HuH-7.5 (cell line): ENCODE measurements at regions not wholly inside any gene's neighbourhood (a gene's known extent, or its start where the extent isn't known, plus 50 kb on each side); places are given as distances from the start of the nearest gene placed in this dataset.

Experiments used
- DNase-seq: peaks from one replicate; pipeline ENCODE4 v3.0.0; 2011; ENCODE audit warnings: low spot score

DNA sequence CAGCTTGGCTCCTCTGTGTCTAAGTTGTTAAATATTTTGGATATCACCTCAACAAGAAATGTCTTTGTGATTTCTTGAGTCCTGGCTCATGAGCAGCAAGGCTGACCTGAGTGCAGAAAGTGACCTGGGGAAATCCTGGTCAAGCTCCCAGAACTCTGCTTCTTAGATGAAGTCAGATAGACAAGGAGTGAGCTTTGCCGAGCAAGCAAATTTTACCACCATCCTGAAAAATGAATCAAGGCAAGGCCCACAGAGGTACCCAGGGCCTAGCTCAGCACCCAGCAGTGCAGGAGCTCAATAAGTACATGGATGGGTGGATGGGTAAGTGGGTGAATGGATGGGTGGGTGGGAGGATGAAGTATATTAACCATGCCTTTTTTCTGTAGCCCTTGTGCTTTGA is 291.8 kb downstream of the UACA start:
- DNase-seq, result no peak

GRCh38 chr15:70470556-70471191 is 292.7 kb downstream of the UACA start:
- no peak for DNase-seq

DNA sequence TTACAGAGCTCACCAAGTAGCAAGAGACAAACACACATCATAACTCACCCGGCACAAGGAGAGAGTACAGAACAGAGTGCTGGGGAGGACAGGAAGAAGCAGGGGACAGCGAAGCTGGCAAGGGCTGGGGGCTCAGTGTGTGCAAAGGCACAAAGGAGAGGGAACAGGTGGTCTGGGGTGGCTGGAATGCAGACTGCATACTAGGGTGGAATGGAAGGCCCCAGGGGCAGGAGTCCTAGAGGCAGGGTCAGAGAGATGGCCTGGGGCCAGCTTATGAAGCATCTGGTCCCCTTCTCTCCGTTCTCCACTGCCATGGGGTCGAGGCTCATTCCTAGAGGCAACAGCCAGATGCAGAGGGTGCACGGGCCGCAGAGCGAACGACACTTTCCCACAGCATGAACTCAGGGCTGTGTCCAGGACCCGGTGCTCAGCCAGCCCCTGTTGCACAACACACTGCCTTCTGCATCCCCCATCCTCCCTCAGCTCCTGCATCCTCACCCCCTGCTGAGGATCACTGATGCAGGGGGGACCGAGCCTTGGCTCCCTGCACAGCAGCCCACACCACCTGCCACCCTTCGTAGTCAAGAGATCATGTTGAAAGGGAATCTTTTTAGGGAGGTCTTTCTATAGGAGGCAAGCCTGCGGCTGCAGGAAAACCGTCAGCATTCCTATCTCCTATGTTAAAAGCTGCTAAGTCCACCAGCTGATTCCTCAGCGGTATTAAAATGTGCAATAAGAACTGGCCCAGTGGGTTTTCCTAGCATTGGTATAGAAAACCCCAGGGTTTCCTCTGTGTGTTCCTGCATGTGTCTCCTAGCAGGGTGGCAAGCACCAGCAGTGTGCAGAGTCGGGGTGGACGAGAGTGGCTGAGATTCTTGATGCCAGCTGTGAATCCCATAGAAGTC is 293.5 kb downstream of the UACA start:
- DNase-seq, result no peak

- no peak for DNase-seq
Measured at GRCh38 chr15:70469182-70469581, 294.2 kb downstream of the UACA start.

- DNase-seq, result peak; percentile 82
Measured at GRCh38 chr15:70466895-70467529, 296.3 kb downstream of the UACA start.

GRCh38 chr15:70466305-70466704 is 297.1 kb downstream of the UACA start:
- DNase-seq, result no peak

DNA sequence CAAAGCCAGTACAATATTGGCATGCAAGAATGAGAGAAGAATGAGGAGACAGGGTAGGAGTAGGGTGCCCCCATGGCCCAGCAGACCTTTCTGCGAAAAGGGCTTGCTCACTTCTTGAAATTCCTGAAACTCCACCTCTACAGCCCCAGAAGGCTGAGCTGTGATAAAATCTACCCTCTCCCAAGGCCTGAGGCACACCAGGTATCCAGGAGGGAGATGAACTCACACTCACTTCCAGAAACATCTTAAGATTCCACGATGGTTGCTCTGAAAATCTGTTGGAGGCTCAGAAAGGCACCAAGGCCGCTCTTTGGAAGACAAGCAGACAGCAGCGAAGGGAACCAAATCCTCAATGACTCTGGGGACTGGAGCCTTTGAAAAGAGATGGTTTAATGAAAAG is 297.5 kb downstream of the UACA start:
- no peak for DNase-seq

- no peak for DNase-seq
Measured at GRCh38 chr15:70463453-70463834, 299.9 kb downstream of the UACA start.

DNA sequence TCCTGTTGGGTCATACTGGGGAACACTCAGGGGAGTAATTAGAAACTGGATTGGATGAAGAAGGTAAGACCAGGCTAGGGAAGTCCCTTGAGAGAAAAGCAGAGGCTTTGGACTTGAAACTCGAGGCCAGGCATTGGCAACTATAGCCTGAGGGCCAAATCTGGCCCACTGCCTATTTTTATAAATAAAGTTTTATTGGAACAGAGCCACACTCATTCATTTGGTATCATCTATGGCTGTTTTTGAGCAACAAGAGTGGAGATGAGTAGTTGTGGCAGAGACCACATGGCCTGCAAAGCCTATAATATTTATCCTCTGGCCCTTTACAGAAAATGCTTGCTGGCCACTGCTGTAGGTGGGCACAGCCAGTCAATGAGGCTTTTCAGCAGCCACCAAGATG is 301.4 kb downstream of the UACA start:
- DNase-seq, result no peak

DNA sequence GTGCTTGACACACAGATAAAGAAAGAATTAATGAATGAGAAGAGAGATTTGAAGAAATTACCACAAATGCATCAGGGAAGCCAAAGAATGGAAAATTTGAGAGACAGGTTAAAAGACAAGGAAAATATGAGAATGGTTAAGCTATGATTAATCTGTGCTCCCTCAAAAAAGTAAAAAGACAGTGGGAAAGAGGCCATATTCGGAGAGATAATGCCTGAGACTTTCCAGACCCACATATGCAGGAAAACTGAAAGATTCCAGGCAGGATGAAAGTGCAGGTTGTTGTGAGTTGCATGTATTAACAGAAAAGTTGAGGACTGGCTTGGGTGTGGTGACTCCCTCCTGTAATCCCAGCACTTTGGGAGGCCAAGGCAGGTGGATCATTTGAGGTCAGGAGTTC is 302.3 kb downstream of the UACA start:
- no peak for DNase-seq

GRCh38 chr15:70459312-70459711 is 304.0 kb downstream of the UACA start:
- DNase-seq, result no peak

DNA sequence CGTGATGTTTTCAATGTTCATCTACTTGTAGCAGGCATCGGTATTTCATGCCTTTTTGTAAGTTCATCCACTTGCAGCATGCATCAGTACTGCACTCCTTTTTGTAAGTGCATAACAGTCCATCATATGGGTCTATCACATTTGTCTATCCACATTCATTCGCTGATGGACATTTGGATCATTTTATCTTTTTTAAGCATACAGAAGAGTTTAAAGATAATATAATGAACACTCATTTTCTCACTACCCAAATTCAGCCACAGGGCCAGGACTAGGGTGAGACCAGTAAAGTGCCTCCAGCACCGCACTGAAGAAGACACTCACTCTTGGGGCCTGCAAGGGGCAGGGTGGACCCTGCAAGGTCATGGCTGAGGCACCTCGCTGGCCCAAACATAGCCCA is 309.6 kb downstream of the UACA start:
- DNase-seq, result no peak

DNA sequence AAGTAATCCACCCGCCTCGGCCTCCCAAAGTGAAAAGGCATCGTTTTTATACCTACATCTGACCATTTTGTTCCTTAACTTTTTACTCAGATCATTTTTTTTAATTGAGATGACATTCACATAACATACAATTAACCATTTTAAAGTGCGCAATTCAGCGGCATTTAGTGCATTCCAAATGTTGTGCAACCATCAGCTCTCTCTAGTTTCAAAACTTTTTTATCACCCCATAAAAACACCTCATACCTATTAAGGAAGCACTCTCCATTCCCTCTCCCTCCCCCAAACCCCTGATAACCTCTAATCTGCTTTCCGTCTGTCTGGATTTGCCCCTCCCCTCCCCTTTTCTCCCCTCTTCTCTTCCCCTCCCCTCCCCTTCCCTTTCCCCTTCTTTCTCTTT is 310.1 kb downstream of the UACA start:
- DNase-seq, result no peak

GRCh38 chr15:70451821-70452653 is 311.3 kb downstream of the UACA start:
- no peak for DNase-seq

GRCh38 chr15:70450142-70450443 is 313.3 kb downstream of the UACA start:
- DNase-seq, result no peak

DNA sequence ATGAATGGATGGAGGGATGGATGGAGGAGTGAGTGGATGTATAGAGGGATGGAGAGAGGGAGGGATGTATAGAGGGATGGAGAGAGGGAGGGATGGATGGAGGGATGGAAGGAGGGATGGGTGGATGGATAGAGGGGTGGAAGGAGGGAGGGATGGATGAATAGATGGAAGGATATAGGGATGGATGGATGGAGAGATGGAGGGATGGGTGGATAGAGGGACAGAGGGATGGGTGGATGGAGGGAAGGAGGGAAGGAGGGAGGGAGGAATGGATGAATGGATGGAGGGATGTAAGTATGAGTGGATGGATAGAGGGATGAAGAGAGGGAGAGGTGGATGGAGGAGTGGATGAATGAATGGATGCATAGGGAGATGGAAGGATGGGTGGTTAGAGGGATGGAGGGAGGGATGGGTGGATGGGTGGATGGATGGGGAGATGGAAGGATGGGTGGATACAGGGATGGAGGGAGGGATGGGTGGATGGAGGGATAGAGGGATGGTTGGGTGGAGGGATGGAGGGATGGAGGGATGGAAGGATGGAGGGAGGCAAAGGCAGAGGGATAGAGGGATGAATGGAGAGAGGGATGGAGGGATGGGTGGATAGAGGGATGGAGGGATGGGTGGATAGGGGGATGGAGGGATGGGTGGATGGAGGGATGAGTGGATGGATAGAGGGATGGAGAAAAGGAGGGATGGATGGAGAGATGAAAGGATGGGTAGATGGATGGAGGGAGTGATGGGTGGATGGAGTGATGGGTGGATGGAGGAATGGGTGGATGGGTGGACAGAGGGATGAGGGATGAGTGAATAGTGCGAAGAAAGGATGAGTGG is 313.8 kb downstream of the UACA start:
- no peak for DNase-seq

GRCh38 chr15:70447928-70448698 is 315.2 kb downstream of the UACA start:
- DNase-seq, result no peak

DNA sequence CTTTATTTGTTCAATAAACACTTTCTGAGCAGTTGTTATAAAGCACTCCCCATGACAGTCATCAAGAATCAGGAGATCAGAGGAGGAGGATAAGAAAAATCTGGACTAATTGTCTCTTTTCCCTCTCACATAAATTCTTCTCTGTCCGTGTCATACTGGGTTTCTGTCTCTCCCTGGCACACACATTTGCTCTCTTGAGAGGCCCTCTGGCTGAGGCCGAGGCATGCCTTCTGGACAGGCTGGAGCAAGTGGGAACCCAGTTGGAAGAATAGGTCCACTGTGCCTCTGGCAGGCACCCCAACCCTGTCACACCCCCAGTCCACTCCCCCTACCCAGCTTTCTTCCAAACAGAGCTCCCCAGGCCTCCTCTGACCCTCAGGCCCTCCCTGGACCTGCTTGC is 315.8 kb downstream of the UACA start:
- no peak for DNase-seq

GRCh38 chr15:70447081-70447480 is 316.3 kb downstream of the UACA start:
- DNase-seq, result no peak

DNA sequence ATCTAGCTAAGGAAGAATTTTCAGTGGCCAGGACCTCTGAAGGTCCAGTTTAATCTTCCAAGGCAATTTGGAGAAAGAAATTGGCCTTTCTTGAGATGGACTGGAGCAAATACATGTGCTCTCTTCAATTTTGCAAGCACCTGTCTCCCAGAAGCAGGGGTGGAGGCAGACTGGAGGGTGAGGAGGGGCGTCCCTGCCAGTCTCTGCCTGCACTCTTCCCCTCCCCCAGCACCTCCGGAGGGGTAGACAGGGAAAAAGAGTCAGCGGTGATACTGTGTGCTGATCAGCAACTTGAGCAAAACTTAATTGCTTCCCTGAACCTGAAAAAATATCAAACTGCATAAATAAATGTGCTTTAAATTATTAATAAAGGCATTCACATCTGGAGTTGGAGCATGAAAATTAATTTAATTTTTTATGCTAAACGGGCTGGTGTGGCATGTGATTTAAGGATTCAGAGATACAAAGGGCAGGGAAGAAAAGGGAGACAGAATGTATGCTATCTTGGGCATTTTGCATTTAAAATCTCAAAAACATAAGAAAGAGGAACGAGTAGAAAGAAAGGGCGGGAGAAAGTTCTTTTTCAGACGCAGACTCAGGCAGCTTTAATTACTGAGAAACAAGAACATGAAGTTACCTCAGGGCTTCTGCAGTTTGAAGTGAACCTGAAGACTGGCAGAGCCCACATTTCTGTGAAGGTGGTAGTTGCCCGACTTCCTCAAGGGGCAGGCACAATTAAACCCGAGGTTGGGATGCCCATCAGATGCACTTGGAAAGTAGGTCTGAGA is 319.7 kb downstream of the UACA start:
- DNase-seq, result no peak
